Heart right ventricle (tissue), 16 donors: ENCODE measurements at regions not wholly inside any gene's neighbourhood (a gene's known extent, or its start where the extent isn't known, plus 50 kb on each side); places are given as distances from the start of the nearest gene placed in this dataset.

ENCODE experiments used
- ATAC-seq, 8 donors: fragments of 200-7000 bp; cut with Tn5 transposase; one replicate each; pipeline ENCODE4 v1.9.1; 2020; ENCODE audit warnings: mild to moderate bottlenecking in 8 of 8, moderate library complexity in 8 of 8, moderate number of reproducible peaks in 1 of 8
- DNase-seq, 2 donors: peaks; one replicate each; pipeline ENCODE4 v3.0.0-alpha.2; 2020
- H3K27ac ChIP-seq, 10 donors: fragments of 200-600 bp; sonication (generic) in 2 of 10; one replicate each; pipeline versions ENCODE4 v1.5.0 to v1.8.0; 2020 to 2022; ENCODE audit warnings: mild to moderate bottlenecking in 3 of 10
- H3K27me3 ChIP-seq, 7 donors: fragments of 200-600 bp; one replicate each; pipeline ENCODE4 v1.8.0; 2021 to 2022; ENCODE audit warnings: mild to moderate bottlenecking in 2 of 7
- H3K36me3 ChIP-seq, 9 donors: fragments of 200-600 bp; sonication (generic) in 1 of 9; one replicate each; pipeline versions ENCODE4 v1.5.0 to v1.8.0; 2020 to 2022; ENCODE audit warnings: mild to moderate bottlenecking in 2 of 9
- H3K4me1 ChIP-seq, 9 donors: fragments of 200-600 bp; sonication (generic) in 1 of 9; one replicate each; pipeline versions ENCODE4 v1.5.0 to v1.8.0; 2020 to 2022; ENCODE audit warnings: mild to moderate bottlenecking in 4 of 9
- H3K4me3 ChIP-seq, 10 donors: fragments of 200-600 bp; sonication (generic) in 2 of 10; one replicate each; pipeline versions ENCODE4 v1.5.0 to v1.8.0; 2020 to 2022; ENCODE audit warnings: mild to moderate bottlenecking in 7 of 10, moderate library complexity in 2 of 10
- H3K9me3 ChIP-seq, 11 donors: fragments of 200-600 bp in 10 of 11; sonication (generic) in 2 of 11; one replicate each; pipeline versions ENCODE4 v1.5.0 to v1.8.0; 2013 to 2022; ENCODE audit warnings: mild to moderate bottlenecking in 2 of 11, control low read depth in 1 of 11, moderate library complexity in 1 of 11
- CTCF ChIP-seq, 9 donors: fragments of 200-600 bp; sonication (generic) in 2 of 9; IDR thresholded peaks; one replicate each; pipeline versions ENCODE4 v1.5.0 to v1.8.0; 2021 to 2022; ENCODE audit warnings: antibody characterized with exemption in 9 of 9, mild to moderate bottlenecking in 5 of 9, moderate library complexity in 1 of 9
- WGBS, 2 donors: extraction: QIAGEN DNeasy Blood & Tissue Kit; methylation state at CpG; one replicate each; pipeline ENCODE4 v1.1.7; 2013; ENCODE audit warnings: inconsistent platforms in 1 of 2; 5-methylcytosine and 5-hydroxymethylcytosine counted together
- intact Hi-C, 10 donors: fragments of 100-400 bp; cut with DNase I; formaldehyde crosslinking; loops; one replicate each; pipeline versions ENCODE4 v1.11.1 to v1.14.2; 2022
- donor health status: Arrhythmogenic right ventricular cardiomyopathy.
- donor health status: ischemic (EF 13 %, LVEDD 7.1; RV severe dilation, severe dysfunction).
- donor health status: healthy with polysubstance abuse.
- donor health status: DM: no; HTN: yes; CAD: no.
- donor health status: DM: no; HTN: no; CAD: no.
- donor health status: ischemic (EF 25% LVEDD 6.9; RV normal size, moderate dysfunction).
- donor health status: ischemic (EF 25% LVEDD 5.7; RV mildly dilated, moderate dysfunction).
- donor health status: healthy.
- donor health status: DM: yes; HTN: yes; CAD: no.
- donor health status: Ischemic cardiomyopathy.
- donor health status: ischemic (EF 35%, LVEDD 5.7; RV mildly dilated, moderate dysfunction).
- donor health status: nonischemic (EF 11% LVEDD 7.7; RV severe dilation, severe dysfunction).
- donor health status: DM: yes; HTN: yes; CAD: no.
- donor health status: PGD.
- donor health status: ischemic (EF 29% LVEDD 5.4; RV normal size, mild dysfunction).
- donor health status: nonischemic (EF 23%, LVEDD 6.1; RV moderate dilation, normal function).

GRCh38 chr2:154537843-154538450, 160.5 kb upstream of the KCNJ3 start:
- DNase-seq (peak in 1 of 2 donors; percentile 23), ATAC-seq (peak; percentile 78 to 99 (median 96))
- no peak overlapping the region for H3K4me3 ChIP-seq
- H3K27ac ChIP-seq, result peak overlapping the region in 6 of 10 donors; percentile 0 to 68 (median 46)
- TF ChIP-seq CTCF (IDR thresholded peaks at IDR 0.05), result no peak
- H3K4me1 ChIP-seq, result peaks cover 0 to 21% (median 6%) of the 10 kb centered on the region in 9 donors
- no peaks in the 10 kb centered on the region for H3K9me3 ChIP-seq
- intact Hi-C loops, result no loop called here
- no peaks in the 10 kb centered on the region for H3K27me3 ChIP-seq
- WGBS, 2 donors, result 66 to 71% methylated on average over 1 of the region's 1 CpG
- no peaks in the 10 kb centered on the region for H3K36me3 ChIP-seq

GRCh38 chr2:154546341-154546740, 152.2 kb upstream of the KCNJ3 start:
- no peak for DNase-seq
- Histone ChIP-seq H3K27ac (no peak overlapping the region), H3K9me3 (peaks cover 0 to 22% (median 3%) of the 10 kb centered on the region in 11 donors), H3K4me1 (no peaks in the 10 kb centered on the region), H3K27me3 (no peaks in the 10 kb centered on the region), H3K4me3 (no peak overlapping the region), H3K36me3 (no peaks in the 10 kb centered on the region)
- 75 to 81% methylated on average over 4 of the region's 4 CpGs for WGBS, 2 donors
- no peak for TF ChIP-seq CTCF (IDR thresholded peaks at IDR 0.05)
- intact Hi-C loops, result no loop called here
- ATAC-seq, result no peak

GRCh38 chr2:154549869-154550268, 148.6 kb upstream of the KCNJ3 start:
- H3K9me3 ChIP-seq, result peaks cover 0 to 32% (median 3%) of the 10 kb centered on the region in 11 donors
- no peak overlapping the region for H3K4me3 ChIP-seq
- H3K27me3 ChIP-seq, result no peaks in the 10 kb centered on the region
- DNase-seq (no peak), ATAC-seq (no peak)
- no peak overlapping the region for H3K27ac ChIP-seq
- no peak for TF ChIP-seq CTCF (IDR thresholded peaks at IDR 0.05)
- H3K4me1 ChIP-seq, result no peaks in the 10 kb centered on the region
- intact Hi-C loops, result no loop called here
- no peaks in the 10 kb centered on the region for H3K36me3 ChIP-seq

- Histone ChIP-seq H3K27ac (no peak overlapping the region), H3K4me3 (no peak overlapping the region), H3K4me1 (no peaks in the 10 kb centered on the region), H3K36me3 (no peaks in the 10 kb centered on the region), H3K9me3 (peaks cover 0 to 20% (median 2%) of the 10 kb centered on the region in 11 donors), H3K27me3 (no peaks in the 10 kb centered on the region)
- DNase-seq (no peak), ATAC-seq (no peak)
- intact Hi-C loops, result no loop called here
- TF ChIP-seq CTCF (IDR thresholded peaks at IDR 0.05), result no peak
These were observed 146.8 kb upstream of the KCNJ3 start for GRCh38 chr2:154551649-154552048.
